Adrenal gland (tissue), 9 donors: ENCODE measurements at regions not wholly inside any gene's neighbourhood (a gene's known extent, or its start where the extent isn't known, plus 50 kb on each side); places are given as distances from the start of the nearest gene placed in this dataset.

Experiments
- DNase-seq, 7 donors: peaks; one replicate each; pipeline ENCODE4 v3.0.0-alpha.2; 2019 to 2020
- H3K27ac ChIP-seq, 5 donors: fragments of 200-600 bp; sonication (generic) in 4 of 5; 1 replicate in 3 of 5; 2 replicates in 2 of 5; pipeline versions ENCODE4 v1.5.1 to v1.8.0; 2016 to 2020; ENCODE audit warnings: mild to moderate bottlenecking in 1 of 5
- H3K27me3 ChIP-seq: fragments of 200-600 bp; 2 replicates; pipeline ENCODE4 v1.8.0; 2021
- H3K36me3 ChIP-seq, 2 donors: fragments of 200-600 bp; replicated peaks in 1 of 2; 1 replicate in 1 of 2; 2 replicates in 1 of 2; pipeline versions ENCODE4 v1.5.1 to v1.8.0; 2018 to 2022
- H3K4me1 ChIP-seq, 2 donors: fragments of 200-600 bp; replicated peaks in 1 of 2; 1 replicate in 1 of 2; 2 replicates in 1 of 2; pipeline versions ENCODE4 v1.5.1 to v1.8.0; 2018 to 2021
- H3K4me3 ChIP-seq, 4 donors: fragments of 200-600 bp; sonication (generic) in 3 of 4; one replicate each; pipeline ENCODE4 v1.5.1; 2016 to 2018
- H3K9me3 ChIP-seq, 3 donors: fragments of 200-600 bp; sonication (generic) in 1 of 3; replicated peaks in 1 of 3; 1 replicate in 2 of 3; 2 replicates in 1 of 3; pipeline versions ENCODE4 v1.5.1 to v1.8.0; 2016 to 2021
- POLR2A ChIP-seq, 2 donors: fragments of 450-650 bp; IDR thresholded peaks; one replicate each; pipeline ENCODE4 v1.6.1; 2017; ENCODE audit warnings: antibody characterized with exemption in 2 of 2, mild to moderate bottlenecking in 2 of 2, moderate library complexity in 1 of 2
- WGBS, 4 donors: extraction: QIAGEN DNeasy Blood & Tissue Kit in 2 of 4; methylation state at CpG; one replicate each; pipeline versions ENCODE4 v1.1.5 to v1.1.7; 2013 to 2017; 5-methylcytosine and 5-hydroxymethylcytosine counted together
- intact Hi-C, 2 donors: fragments of 100-400 bp; cut with DNase I; formaldehyde crosslinking; loops; one replicate each; pipeline versions ENCODE4 v1.14.1 to v1.15.0; 2022 to 2023
- TF ChIP-seq, protein P1 (sequence below), 6 experiments: fragments of 450-650 bp in 4 of 6; fragments of 200-600 bp in 2 of 6; sonication (generic) in 1 of 6; IDR thresholded peaks; 1 replicate in 5 of 6; 2 replicates in 1 of 6; pipeline versions ENCODE4 v1.5.1 to v1.8.0; 2016 to 2021; ENCODE audit warnings: antibody characterized with exemption in 6 of 6, mild to moderate bottlenecking in 2 of 6, moderate library complexity in 1 of 6
- donor health status: healthy with polysubstance abuse.
- donor health status: Bipolar disorder and iron deficiency.
- donor health status: DM: yes; HTN: yes; CAD: no.
- donor health status: DM: no; HTN: no; CAD: no.
- donor health status: DM: no; HTN: no; CAD: no.

DNA sequence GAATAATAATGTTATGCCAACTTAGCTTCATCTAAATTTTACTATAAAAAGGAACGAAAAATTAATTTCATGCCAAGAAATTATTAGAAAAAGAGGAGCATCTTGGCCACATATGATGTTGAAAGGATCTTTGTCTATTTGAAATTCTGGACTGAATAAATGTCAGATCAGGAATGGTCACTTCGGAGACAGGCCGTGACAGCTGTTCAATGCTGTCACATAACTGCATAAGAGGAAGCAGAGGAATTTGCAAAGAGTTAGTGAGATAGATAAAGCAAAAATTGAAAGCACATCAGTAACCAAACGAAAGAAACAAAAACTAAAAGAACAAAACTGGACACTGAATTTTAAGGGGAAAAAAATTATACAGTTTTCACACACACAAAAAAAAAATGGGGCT is 100.9 kb downstream of the GASK1B start:
- WGBS, 4 donors = 79 to 84% (median 82%) methylated on average over 4 of the region's 4 CpGs
- DNase-seq = no peak
- Histone ChIP-seq H3K4me1 (peaks cover 0 to 7% of the 10 kb centered on the region in 2 donors), H3K27ac (no peak overlapping the region), H3K4me3 (no peak overlapping the region), H3K27me3 (no peaks in the 10 kb centered on the region), H3K9me3 (no peaks in the 10 kb centered on the region), H3K36me3 (no peaks in the 10 kb centered on the region)
- TF ChIP-seq, protein P1, sequence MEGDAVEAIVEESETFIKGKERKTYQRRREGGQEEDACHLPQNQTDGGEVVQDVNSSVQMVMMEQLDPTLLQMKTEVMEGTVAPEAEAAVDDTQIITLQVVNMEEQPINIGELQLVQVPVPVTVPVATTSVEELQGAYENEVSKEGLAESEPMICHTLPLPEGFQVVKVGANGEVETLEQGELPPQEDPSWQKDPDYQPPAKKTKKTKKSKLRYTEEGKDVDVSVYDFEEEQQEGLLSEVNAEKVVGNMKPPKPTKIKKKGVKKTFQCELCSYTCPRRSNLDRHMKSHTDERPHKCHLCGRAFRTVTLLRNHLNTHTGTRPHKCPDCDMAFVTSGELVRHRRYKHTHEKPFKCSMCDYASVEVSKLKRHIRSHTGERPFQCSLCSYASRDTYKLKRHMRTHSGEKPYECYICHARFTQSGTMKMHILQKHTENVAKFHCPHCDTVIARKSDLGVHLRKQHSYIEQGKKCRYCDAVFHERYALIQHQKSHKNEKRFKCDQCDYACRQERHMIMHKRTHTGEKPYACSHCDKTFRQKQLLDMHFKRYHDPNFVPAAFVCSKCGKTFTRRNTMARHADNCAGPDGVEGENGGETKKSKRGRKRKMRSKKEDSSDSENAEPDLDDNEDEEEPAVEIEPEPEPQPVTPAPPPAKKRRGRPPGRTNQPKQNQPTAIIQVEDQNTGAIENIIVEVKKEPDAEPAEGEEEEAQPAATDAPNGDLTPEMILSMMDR (IDR thresholded peaks at IDR 0.05) = no peak
- no peak for TF ChIP-seq POLR2A (IDR thresholded peaks at IDR 0.05)
- intact Hi-C loops = no loop called here

DNA sequence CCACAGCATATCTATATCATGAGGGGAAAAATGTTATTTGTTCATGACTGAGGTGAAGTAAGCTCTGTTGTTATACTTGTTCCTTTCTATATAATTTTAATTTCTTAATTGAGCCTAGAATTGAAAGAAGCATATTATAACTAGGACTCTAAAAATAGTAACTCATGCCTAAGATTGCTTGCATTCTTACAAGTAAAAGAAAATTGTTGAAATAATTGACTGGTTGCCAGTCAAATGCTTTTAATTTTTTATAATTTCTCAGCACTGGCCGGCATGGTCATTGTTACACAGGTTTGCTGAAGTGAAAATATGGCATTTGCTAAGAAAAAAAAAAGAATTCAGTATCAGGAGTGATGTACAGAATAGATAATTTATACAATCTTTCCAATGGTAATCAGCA is 104.8 kb downstream of the GASK1B start:
- intact Hi-C loops = no loop called here
- no peak overlapping the region for H3K27ac ChIP-seq
- H3K36me3 ChIP-seq = no peaks in the 10 kb centered on the region
- no peak for DNase-seq
- H3K4me1 ChIP-seq = peaks cover 0 to 7% of the 10 kb centered on the region in 2 donors
- H3K9me3 ChIP-seq = no peaks in the 10 kb centered on the region
- no peak overlapping the region for H3K4me3 ChIP-seq
- 43 to 64% (median 55%) methylated on average over 1 of the region's 1 CpG for whole genome bisulfite sequencing, 4 donors
- TF ChIP-seq POLR2A (IDR thresholded peaks at IDR 0.05) = no peak
- TF ChIP-seq, protein P1 (IDR thresholded peaks at IDR 0.05) = no peak
- H3K27me3 ChIP-seq = no peaks in the 10 kb centered on the region

DNA sequence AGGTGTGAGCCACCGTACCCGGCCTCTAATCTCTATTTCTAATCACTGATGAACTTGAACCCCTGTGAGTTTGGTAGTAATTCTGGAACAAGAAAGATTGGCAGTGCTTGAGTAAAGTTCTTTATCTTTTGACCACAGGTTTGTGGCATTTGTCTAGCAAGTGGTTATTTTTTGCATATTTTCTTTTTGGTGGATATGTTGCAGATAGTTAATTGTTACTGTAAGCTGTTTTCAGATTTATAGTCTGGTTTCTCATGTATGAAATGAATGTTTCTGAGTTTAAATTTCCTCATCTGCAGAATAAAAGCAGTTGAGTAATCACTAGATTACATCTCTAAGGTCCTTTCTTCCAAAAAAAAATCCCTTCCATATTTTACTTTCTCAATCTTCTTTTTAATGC is 105.2 kb downstream of the GASK1B start:
- no peak for DNase-seq
- no peaks in the 10 kb centered on the region for H3K36me3 ChIP-seq
- peaks cover 0 to 7% of the 10 kb centered on the region in 2 donors for H3K4me1 ChIP-seq
- no peaks in the 10 kb centered on the region for H3K27me3 ChIP-seq
- WGBS, 4 donors = 72 to 80% (median 75%) methylated on average over 2 of the region's 2 CpGs
- no peaks in the 10 kb centered on the region for H3K9me3 ChIP-seq
- no peak overlapping the region for H3K4me3 ChIP-seq
- intact Hi-C loops = no loop called here
- no peak overlapping the region for H3K27ac ChIP-seq
- TF ChIP-seq, protein P1 (IDR thresholded peaks at IDR 0.05) = no peak
- no peak for TF ChIP-seq POLR2A (IDR thresholded peaks at IDR 0.05)

DNA sequence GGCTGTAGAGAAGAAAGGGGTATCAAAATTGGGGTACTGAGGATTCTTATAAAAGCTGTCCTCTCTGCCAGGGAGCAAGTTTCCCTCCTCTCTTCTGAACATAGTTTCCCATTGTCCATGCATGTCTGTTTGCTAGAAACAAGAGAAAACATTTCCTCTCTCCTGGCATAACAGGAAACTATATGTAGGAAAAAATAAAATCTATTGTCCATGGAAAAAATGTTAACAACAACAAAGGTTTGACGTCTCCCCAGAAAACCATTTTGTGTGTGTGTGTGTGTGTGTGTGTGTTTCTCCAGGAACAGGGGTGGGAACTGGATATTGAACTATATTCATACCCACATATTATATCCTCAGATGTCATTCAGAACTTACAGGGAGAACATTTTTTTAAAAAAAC is 107.2 kb downstream of the GASK1B start:
- no peaks in the 10 kb centered on the region for H3K9me3 ChIP-seq
- DNase-seq = no peak
- WGBS, 4 donors = 74 to 88% (median 81%) methylated on average over 1 of the region's 1 CpG
- H3K36me3 ChIP-seq = no peaks in the 10 kb centered on the region
- H3K27me3 ChIP-seq = no peaks in the 10 kb centered on the region
- no peak for TF ChIP-seq POLR2A (IDR thresholded peaks at IDR 0.05)
- TF ChIP-seq, protein P1 (IDR thresholded peaks at IDR 0.05) = no peak
- peaks cover 0 to 7% of the 10 kb centered on the region in 2 donors for H3K4me1 ChIP-seq
- H3K27ac ChIP-seq = no peak overlapping the region
- no peak overlapping the region for H3K4me3 ChIP-seq
- intact Hi-C loops = no loop called here
